NCI-H526 treated with DMSO at 0.1 percent for 48 hours (cell line): ENCODE measurements at regions not wholly inside any gene's neighbourhood (a gene's known extent, or its start where the extent isn't known, plus 50 kb on each side); places are given as distances from the start of the nearest gene placed in this dataset.
"Not testable (repeated sequence)": the region's sequence is repeated elsewhere in the genome, so short reads cannot be mapped to it uniquely, and the experiment has no call there.

Source experiments
- DNase-seq: peaks from one replicate; lab custom pipeline; 2025; lab: John Stamatoyannopoulos, UW

GRCh38 chr4:187789078-187789477 is 206.5 kb upstream of the ZFP42 start:
- no peak for DNase-seq

DNA sequence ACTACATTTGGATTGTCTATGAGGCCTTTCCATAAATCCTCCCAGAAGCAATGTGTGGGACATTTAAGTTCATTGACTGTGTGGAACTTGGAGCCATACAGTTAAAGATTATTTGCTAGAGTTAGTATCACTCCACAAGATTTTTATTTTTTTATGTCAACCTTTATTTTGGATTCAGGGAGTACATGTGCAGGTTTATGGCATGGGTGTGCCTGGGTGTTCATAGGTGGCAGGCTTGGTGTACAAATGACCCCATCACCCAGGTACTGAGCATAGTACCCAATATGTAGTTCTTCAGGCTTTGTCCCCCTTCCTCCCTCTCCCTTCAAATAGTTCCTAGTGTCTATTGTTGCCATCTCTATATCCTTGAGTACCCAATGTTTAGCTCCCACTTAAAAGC is 199.8 kb upstream of the ZFP42 start:
- DNase-seq: no peak

DNA sequence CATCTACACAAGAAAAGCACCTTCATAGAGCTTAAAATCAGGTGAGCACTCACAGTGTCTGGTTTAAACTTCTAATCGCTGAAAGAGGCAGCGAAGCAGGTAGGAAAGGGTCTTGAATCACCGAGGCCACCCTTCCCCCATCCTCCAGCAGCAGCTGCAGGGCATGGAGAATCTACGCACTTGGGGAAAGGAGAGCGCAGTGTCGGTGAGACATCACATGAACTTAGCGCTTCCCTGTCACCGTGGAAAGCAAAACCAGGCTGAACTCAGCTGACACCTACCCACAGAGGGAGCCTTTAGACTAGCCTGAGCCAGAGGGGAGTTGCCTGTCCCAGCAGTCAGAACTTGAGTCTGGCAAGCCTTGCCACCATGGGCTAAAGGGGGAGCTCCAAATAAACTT is 197.2 kb upstream of the ZFP42 start:
- no peak for DNase-seq

GRCh38 chr4:187799735-187800134 is 195.8 kb upstream of the ZFP42 start:
- no peak for DNase-seq

- no peak for DNase-seq
Observed at GRCh38 chr4:187811591-187811990, 184.0 kb upstream of the ZFP42 start.

DNA sequence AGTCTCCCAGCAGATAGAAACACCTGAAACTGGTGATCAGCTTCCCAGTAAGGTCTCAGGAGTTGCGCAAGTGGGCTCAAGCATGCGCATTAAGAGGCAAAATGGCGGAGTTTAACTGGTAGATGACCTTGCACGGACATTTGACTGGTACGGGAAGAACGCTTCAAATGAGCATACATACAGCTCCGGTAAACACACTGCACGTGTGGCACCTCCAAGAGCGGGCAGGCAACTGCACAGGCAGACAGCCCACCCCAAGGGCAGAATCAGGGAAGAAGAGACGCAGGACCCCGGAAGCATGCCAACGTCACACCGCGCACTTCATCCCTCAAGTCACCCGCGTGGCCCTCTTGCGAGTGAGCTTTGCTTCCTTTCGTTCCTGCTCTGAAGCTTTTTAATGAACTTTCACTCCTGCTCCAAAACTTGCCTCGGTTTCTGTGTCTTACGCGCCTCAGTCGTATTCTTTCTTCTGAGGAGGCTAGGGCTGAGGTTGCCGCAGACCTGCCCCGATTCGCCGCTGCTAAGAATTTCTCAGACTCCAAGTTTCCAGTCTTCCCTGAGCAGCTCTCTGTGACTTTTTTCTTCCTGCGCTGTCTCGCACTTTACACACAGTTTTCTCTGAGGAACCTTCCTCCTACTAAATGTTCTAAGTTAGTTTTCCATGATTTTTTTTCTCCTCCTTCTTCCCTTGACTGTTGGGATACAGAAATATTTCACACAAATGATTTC is 180.7 kb upstream of the ZFP42 start:
- no peak for DNase-seq

GRCh38 chr4:187826725-187827124 is 168.8 kb upstream of the ZFP42 start:
- no peak for DNase-seq

DNA sequence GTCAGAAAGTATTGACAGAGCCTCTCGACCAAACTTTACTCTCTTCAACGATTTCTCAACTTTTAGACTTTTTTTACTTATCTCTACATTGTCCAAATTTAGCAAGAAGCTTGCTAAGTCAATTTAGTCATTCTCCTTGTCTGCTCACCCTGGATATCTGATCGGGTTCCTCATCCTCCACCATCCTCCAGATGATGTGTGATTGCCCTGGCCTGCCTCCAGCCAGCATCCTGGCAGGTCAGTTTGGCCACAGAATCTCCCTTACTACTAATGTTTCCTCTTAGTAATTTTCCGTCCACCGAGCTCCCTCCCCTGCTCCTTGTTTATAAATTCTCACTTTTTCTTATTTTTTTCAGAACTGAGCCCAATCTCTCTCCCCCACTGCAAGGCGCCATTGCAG is 167.9 kb upstream of the ZFP42 start:
- DNase-seq: no peak

GRCh38 chr4:187839765-187840164 is 155.8 kb upstream of the ZFP42 start:
- DNase-seq: no peak

DNA sequence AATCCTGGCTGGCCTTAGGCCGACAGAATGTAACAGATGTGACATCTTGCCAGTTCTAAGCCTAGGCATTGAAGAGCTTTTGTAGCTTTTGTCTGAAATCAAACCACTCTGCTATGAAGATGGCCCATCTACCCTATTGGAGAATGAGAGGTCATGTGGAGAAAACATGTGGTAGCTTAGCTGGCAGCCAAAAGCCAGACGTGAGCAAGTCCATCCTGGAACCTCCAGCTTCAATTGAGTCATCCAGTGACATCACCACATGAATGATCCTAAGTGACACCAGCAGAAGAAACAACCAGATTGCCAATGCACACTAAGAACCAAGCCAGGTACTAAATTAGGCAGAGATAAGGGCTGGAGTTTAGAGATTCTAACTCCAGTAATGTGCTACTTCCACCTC is 154.8 kb upstream of the ZFP42 start:
- no peak for DNase-seq

GRCh38 chr4:187849556-187850225 is 145.9 kb upstream of the ZFP42 start:
- DNase-seq: peak; percentile 74

GRCh38 chr4:187865914-187866313 is 129.7 kb upstream of the ZFP42 start:
- DNase-seq: no peak

DNA sequence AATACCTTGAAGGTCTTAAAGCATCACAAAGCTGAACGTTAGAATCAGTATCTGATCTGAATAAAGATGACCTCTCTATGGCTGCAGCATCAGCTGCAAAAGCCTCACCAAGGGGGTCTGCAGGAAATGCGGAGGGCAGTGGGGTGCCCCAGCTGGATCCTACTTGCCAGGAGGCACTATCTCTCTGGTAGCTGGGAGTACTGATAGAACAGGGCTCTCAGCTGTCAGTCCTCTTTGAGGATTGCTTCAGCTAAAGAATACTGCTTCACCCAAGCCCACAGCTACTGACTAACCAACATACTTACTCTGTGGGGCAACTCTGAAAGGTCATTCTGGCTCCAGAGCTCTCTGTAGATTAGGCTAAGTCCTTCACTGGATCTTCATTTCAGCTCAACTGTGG is 112.5 kb upstream of the ZFP42 start:
- no peak for DNase-seq

GRCh38 chr4:187883836-187884475 is 111.6 kb upstream of the ZFP42 start:
- no peak for DNase-seq

DNA sequence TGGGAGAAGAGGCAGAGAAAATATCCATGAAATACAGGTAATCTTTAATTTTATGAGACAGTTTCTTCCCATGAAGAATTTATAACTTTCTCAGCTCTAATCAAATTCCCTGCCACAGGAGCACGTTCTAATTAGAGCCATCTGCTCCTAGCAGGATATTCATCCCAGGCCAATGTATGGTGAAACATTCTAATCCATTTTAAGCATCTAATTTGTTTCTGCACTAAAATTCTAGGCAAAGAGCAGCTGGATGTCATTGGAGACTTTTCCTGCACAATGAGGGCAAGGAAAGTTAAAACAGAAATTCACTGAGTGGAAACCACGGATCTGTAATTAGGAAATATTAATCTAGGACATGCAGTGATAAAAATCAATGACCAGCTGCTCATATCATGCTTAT is 107.7 kb upstream of the ZFP42 start:
- no peak for DNase-seq

DNA sequence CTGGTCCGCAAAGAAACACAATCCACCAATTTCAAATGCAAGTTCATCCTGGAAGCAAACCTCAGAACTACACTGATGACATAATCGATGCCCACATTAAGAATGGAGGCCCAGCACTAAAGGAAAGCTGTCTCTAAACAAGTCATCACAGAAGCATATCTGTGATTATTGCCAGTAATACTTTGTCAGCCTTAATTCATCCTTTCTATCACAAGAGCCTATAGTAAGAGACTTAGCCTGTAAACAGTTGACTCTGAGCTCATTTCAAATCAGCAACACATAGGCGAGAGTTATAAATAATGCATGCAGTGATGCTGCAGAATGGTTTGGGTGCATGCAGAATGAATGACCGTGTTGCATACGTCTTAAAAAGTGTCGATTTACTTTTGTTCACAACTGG is 105.9 kb upstream of the ZFP42 start:
- DNase-seq: no peak

GRCh38 chr4:187893418-187893817 is 102.2 kb upstream of the ZFP42 start:
- no peak for DNase-seq

GRCh38 chr4:187903106-187903505 is 92.5 kb upstream of the ZFP42 start:
- no peak for DNase-seq

DNA sequence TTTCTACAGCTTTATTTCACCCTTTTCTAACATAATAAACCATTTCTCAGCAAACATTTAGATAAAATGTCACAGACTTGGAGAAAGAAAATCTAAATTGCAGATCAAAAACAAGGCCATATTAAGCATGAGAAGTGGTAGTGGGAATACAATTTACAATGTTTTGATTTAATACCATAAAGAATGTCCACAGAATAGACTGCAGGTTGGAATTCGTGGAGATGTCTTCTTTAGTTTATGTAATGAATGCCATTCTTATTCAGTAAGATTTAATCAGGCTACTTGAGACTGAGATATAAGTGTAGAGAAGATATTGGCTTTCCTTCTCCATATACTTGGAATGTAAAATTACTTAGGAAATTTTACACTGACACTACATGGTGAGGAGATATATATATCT is 91.9 kb upstream of the ZFP42 start:
- no peak for DNase-seq

DNA sequence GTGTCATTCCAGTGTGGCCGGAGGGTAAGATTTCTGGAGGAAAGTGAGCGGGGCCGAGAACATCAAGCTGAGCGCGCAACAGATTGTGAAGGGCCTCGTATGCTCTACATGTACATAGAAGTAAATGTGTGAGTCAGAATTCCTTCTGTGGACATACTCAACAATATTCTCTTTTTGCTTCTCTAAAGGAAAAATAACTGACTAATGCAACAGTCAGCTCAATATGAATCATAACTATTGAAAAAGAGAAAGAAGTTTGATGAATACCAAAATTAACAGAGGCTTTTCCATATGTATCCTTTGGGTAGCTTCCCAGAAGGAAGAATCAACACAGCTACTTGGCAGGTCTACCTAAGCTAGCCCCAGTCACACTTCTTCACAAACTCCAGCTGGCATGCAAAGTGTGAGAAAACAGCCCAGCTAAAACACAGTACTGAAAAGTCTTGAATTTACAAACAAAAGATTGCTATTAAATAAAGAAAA is 87.5 kb upstream of the ZFP42 start:
- DNase-seq: no peak

DNA sequence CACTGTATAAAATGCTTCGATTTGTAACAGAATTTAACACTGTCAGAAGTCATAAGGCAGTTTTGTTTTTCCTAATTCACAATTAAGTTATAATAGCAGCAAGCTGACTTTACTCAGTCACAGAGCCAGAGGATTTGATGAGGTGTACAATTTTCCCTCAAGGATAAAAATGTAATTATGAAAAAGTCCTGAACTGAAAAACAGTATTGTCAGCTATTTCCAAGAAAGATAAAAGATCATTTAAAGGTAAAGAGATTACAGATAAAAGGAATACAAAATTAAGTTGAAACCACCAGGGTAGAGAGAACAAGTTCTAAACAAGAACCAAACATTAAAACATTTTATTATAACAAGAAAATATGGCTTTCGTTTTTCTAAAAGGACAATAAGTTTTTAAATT is 86.8 kb upstream of the ZFP42 start:
- no peak for DNase-seq

- no peak for DNase-seq
Observed at GRCh38 chr4:187910741-187911140, 84.8 kb upstream of the ZFP42 start.

GRCh38 chr4:187915406-187915805 is 80.2 kb upstream of the ZFP42 start:
- not testable (repeated sequence) for DNase-seq
